HUES48 (cell line): ENCODE measurements at regions not wholly inside any gene's neighbourhood (a gene's known extent, or its start where the extent isn't known, plus 50 kb on each side); places are given as distances from the start of the nearest gene placed in this dataset.

ENCODE experiments used
- H3K27ac ChIP-seq: one replicate; pipeline ENCODE4 v1.7.0; 2013; ENCODE audit warnings: low read depth, low read length, inconsistent platforms
- H3K27me3 ChIP-seq: 2 replicates; pipeline ENCODE4 v1.6.1; 2013; ENCODE audit warnings: mild to moderate bottlenecking, low read length; ENCODE audit not compliant: control insufficient read depth, insufficient read depth
- H3K36me3 ChIP-seq: 2 replicates; pipeline ENCODE4 v1.6.1; 2013; ENCODE audit warnings: low read length; ENCODE audit not compliant: control insufficient read depth, insufficient read depth
- H3K4me1 ChIP-seq: 2 replicates; pipeline ENCODE4 v1.6.1; 2013; ENCODE audit warnings: mild to moderate bottlenecking, low read length; ENCODE audit not compliant: control insufficient read depth, insufficient read depth
- H3K4me3 ChIP-seq: 2 replicates; pipeline ENCODE4 v1.5.1; 2013; ENCODE audit warnings: mild to moderate bottlenecking, low read depth, low read length
- H3K9ac ChIP-seq: 2 replicates; pipeline ENCODE4 v1.6.1; 2013; ENCODE audit warnings: mild to moderate bottlenecking, low read depth, low read length, moderate library complexity
- H3K9me3 ChIP-seq: 2 replicates; pipeline ENCODE4 v1.6.1; 2013; ENCODE audit warnings: low read length; ENCODE audit not compliant: control insufficient read depth, insufficient read depth

- no peak overlapping the region for H3K4me3 ChIP-seq
Measured at GRCh38 chr18:22467760-22468553, 50.2 kb upstream of the CTAGE1 start.

DNA sequence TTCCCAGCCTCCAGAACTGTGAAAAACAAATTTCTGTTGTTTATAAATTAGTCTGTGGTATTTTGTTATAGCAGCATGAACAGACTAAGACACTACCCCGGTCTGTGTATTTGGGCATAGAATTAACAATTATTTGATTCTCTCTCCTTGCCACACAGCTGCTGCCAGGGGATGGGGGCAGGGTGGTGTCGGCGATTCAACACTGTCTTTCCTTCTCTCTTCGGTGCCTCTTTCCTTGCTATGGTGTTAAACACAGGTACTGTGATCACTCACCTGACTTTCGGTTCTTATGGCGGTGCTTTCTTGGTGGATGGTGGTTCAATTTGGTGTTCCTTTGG is 50.8 kb upstream of the CTAGE1 start:
- Histone ChIP-seq H3K9me3 (no peaks in the 10 kb centered on the region), H3K36me3 (no peaks in the 10 kb centered on the region), H3K4me1 (peaks cover 17% of the 10 kb centered on the region), H3K27me3 (no peaks in the 10 kb centered on the region; the same call in 1 of the 2 replicates), H3K9ac (no peak overlapping the region), H3K27ac (no peak overlapping the region), H3K4me3 (no peak overlapping the region)

More at GRCh38 chr18:22467760-22468553, 50.2 kb upstream of the CTAGE1 start:
- Histone ChIP-seq H3K4me1 (peaks cover 17% of the 10 kb centered on the region), H3K36me3 (no peaks in the 10 kb centered on the region), H3K9ac (no peak overlapping the region), H3K27me3 (no peaks in the 10 kb centered on the region; the same call in 1 of the 2 replicates), H3K9me3 (no peaks in the 10 kb centered on the region), H3K27ac (no peak overlapping the region)

GRCh38 chr18:22469061-22469734 is 51.5 kb upstream of the CTAGE1 start:
- Histone ChIP-seq H3K9me3 (no peaks in the 10 kb centered on the region), H3K27ac (no peak overlapping the region), H3K27me3 (no peaks in the 10 kb centered on the region; the same call in 1 of the 2 replicates), H3K4me3 (no peak overlapping the region), H3K9ac (no peak overlapping the region), H3K36me3 (no peaks in the 10 kb centered on the region), H3K4me1 (peaks cover 17% of the 10 kb centered on the region)

DNA sequence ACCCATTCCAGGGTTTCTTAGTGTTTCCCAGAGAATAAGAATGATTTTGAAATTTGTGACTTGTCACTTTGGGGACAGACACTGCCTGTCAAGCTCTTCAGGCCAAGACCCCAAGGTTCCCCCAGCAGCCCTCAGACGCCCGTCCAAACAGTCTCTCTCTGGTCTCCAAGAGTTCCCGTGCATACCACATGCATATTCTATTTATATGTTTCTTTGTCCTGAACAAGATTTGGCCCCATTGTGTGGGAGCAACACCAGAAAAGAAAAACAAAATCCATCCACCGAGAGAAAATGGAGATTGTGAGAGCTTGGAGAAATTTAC is 52.2 kb upstream of the CTAGE1 start:
- H3K27me3 ChIP-seq, result no peaks in the 10 kb centered on the region; the same call in 1 of the 2 replicates
- no peaks in the 10 kb centered on the region for H3K36me3 ChIP-seq
- no peak overlapping the region for H3K4me3 ChIP-seq
- H3K4me1 ChIP-seq, result peaks cover 17% of the 10 kb centered on the region
- H3K9ac ChIP-seq, result no peak overlapping the region
- no peak overlapping the region for H3K27ac ChIP-seq
- H3K9me3 ChIP-seq, result no peaks in the 10 kb centered on the region

DNA sequence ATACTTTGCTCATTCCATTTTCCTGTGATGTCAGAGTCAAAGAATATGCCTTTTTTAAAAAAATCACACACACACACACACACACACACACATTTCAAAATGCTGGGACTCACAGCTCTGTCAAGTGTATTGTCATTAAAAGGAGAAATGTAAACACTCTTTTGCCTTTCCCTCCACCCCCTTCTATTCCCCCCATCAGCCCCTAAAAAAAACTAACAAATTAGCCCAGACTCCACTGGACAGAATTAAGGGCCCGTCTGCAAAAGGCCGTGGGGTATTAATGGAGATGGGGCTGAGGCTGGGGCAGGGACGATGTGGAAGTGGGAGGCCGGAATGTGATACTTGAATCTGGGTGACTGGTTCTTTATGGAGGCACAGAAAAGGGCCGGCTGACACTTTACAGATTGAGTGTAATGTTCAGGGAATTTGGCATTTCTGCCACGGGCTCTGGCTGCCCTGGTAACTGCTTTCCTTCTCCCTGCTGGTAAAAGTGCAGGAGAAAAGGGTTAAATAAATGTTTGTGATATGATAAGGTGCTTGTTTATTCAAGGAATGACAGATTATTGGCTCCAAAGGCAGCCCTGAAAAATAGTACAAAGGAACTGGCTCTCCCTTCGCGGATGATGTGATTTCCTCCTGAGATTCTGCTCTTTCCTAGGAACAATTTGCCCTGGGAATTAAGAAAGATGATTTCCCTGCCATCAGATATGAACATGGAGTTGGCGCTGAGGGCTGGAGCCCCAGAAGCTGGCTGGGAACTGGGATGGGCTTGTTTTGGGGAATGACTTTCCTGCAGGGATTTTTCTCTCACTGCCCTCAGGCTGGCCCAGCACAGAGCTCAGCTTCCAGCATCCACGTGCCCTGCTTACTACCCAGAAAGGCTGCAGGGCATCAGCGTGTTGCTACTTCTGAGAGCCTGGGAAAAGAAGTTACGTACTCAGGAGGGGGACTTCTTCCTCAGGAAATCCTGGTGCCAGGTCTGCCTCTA is 52.8 kb upstream of the CTAGE1 start:
- no peaks in the 10 kb centered on the region for H3K36me3 ChIP-seq
- H3K9me3 ChIP-seq, result no peaks in the 10 kb centered on the region
- no peak overlapping the region for H3K4me3 ChIP-seq
- no peak overlapping the region for H3K27ac ChIP-seq
- no peak overlapping the region for H3K9ac ChIP-seq
- peaks cover 17% of the 10 kb centered on the region for H3K4me1 ChIP-seq
- no peaks in the 10 kb centered on the region for H3K27me3 ChIP-seq

GRCh38 chr18:22471546-22472131 is 53.9 kb upstream of the CTAGE1 start:
- Histone ChIP-seq H3K27ac (no peak overlapping the region), H3K4me3 (no peak overlapping the region), H3K4me1 (peaks cover 17% of the 10 kb centered on the region), H3K9me3 (no peaks in the 10 kb centered on the region), H3K27me3 (no peaks in the 10 kb centered on the region), H3K9ac (no peak overlapping the region), H3K36me3 (no peaks in the 10 kb centered on the region)

DNA sequence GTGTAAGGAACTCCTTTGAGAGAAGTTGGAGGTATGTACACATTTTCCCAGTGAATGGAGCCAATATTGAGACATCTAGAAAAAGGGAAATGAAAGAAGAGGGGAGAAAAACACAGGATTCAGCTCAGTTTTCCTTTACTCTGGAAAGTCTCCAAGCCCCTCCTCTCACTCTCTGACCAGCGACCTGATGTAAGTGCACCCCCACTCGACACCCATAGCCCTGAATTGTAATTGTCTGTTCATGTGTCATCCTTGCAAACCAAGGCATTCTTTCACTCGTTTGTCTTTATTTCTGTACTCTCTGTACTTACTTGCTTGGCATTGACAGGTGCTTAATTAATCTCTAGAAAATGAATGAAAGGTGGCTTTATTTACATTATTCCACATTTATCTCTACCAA is 55.7 kb upstream of the CTAGE1 start:
- H3K36me3 ChIP-seq, result no peaks in the 10 kb centered on the region
- H3K9ac ChIP-seq, result no peak overlapping the region
- H3K9me3 ChIP-seq, result no peaks in the 10 kb centered on the region
- H3K27ac ChIP-seq, result no peak overlapping the region
- H3K27me3 ChIP-seq, result no peaks in the 10 kb centered on the region
- no peak overlapping the region for H3K4me3 ChIP-seq
- peaks cover 17% of the 10 kb centered on the region for H3K4me1 ChIP-seq

DNA sequence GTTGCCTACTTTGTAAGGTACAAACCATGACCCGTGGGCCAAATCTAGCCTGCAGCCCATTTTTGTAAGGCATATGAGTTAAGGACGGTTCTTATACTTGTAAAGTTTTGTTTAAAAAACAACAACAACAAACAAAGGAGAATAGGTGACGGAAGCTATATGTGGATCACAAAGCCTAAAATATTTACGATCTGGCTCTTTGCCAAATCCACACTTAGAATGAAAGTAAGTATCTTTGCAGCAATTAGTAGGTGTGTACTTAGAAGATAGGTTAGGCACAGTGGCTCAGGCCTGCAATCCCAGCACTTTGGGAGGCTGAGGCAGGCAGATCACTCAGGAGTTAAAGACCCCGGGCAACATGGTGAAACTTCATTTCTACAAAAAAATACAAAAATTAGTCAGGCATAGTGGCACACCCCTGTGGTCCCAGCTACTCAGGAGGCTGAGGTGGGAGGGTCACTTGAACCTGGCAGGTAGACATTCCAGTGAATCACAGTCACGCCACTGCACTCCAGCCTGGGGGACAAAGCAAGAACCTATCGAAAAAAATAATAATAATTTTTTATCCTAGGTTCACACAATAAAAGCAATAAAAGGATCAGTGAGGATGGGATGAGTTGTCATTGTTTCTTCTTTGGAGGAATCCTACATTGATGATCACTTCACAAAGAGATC is 57.8 kb upstream of the CTAGE1 start:
- Histone ChIP-seq H3K36me3 (no peaks in the 10 kb centered on the region), H3K4me3 (no peak overlapping the region), H3K9ac (no peak overlapping the region), H3K27me3 (no peaks in the 10 kb centered on the region), H3K9me3 (no peaks in the 10 kb centered on the region), H3K4me1 (peaks cover 3% of the 10 kb centered on the region), H3K27ac (no peak overlapping the region)

GRCh38 chr18:22477222-22477621 is 59.5 kb upstream of the CTAGE1 start:
- no peak overlapping the region for H3K9ac ChIP-seq
- H3K36me3 ChIP-seq, result no peaks in the 10 kb centered on the region
- H3K27ac ChIP-seq, result no peak overlapping the region
- no peaks in the 10 kb centered on the region for H3K9me3 ChIP-seq
- no peaks in the 10 kb centered on the region for H3K4me1 ChIP-seq
- no peak overlapping the region for H3K4me3 ChIP-seq
- no peaks in the 10 kb centered on the region for H3K27me3 ChIP-seq

DNA sequence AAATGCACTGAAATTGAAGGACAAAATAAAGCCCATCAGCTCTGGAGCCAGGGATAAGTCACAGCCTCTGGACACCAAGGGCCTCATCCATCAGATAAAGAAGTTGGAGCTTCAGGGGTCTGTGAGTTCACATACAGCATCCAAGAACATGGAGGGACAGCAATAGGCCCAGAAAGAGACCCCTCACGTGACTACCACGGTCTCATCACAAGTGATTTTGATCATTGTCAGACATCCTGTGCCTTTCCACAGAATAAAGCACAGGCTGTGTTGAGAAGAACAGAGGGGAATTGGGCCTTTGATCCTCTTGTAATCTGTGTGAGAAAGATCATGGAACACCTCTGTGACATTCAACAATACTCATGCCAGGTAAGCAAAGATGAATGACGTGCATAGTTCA is 65.2 kb upstream of the CTAGE1 start:
- no peak overlapping the region for H3K4me3 ChIP-seq
- H3K9ac ChIP-seq, result no peak overlapping the region
- no peaks in the 10 kb centered on the region for H3K27me3 ChIP-seq
- no peaks in the 10 kb centered on the region for H3K4me1 ChIP-seq
- no peaks in the 10 kb centered on the region for H3K9me3 ChIP-seq
- H3K36me3 ChIP-seq, result no peaks in the 10 kb centered on the region
- H3K27ac ChIP-seq, result no peak overlapping the region
